BE2C (cell line): ENCODE measurements at regions not wholly inside any gene's neighbourhood (a gene's known extent, or its start where the extent isn't known, plus 50 kb on each side); places are given as distances from the start of the nearest gene placed in this dataset.

Source experiments
- DNase-seq: peaks from one replicate; pipeline ENCODE4 v3.0.0-alpha.2; 2020
- H3K27me3 ChIP-seq: fragments of 250-450 bp; sonication (Bioruptor Pico); 2 replicates; pipeline ENCODE4 v1.5.1; 2020; ENCODE audit warnings: mild to moderate bottlenecking
- H3K36me3 ChIP-seq: fragments of 250-450 bp; sonication (Bioruptor Pico); 2 replicates; pipeline ENCODE4 v1.5.1; 2020; ENCODE audit warnings: mild to moderate bottlenecking
- H3K4me1 ChIP-seq: fragments of 250-450 bp; sonication (Bioruptor Pico); 2 replicates; pipeline ENCODE4 v1.5.1; 2020
- H3K4me3 ChIP-seq: 2 replicates; pipeline ENCODE4 v1.5.1; 2011; ENCODE audit warnings: low read depth, low read length
- H3K9me3 ChIP-seq: fragments of 250-450 bp; sonication (Bioruptor Pico); 2 replicates; pipeline ENCODE4 v1.5.1; 2020
- CTCF ChIP-seq: IDR thresholded peaks from 2 replicates; pipeline ENCODE4 v1.5.1; 2012; ENCODE audit warnings: mild to moderate bottlenecking, low read depth, low read length

GRCh38 chr10:80770239-80770638, 232.5 kb downstream of the SH2D4B start:
- Histone ChIP-seq H3K4me3 (no peak overlapping the region), H3K27me3 (no peaks in the 10 kb centered on the region), H3K9me3 (no peaks in the 10 kb centered on the region), H3K36me3 (no peaks in the 10 kb centered on the region), H3K4me1 (no peaks in the 10 kb centered on the region)
- DNase-seq: no peak
- no peak for TF ChIP-seq CTCF

- Histone ChIP-seq H3K27me3 (no peaks in the 10 kb centered on the region), H3K9me3 (no peaks in the 10 kb centered on the region), H3K36me3 (no peaks in the 10 kb centered on the region), H3K4me3 (no peak overlapping the region), H3K4me1 (no peaks in the 10 kb centered on the region)
- no peak for TF ChIP-seq CTCF
- no peak for DNase-seq
Observed at GRCh38 chr10:80771285-80771684, 233.6 kb downstream of the SH2D4B start.

- Histone ChIP-seq H3K9me3 (no peaks in the 10 kb centered on the region), H3K4me3 (no peak overlapping the region), H3K4me1 (no peaks in the 10 kb centered on the region), H3K27me3 (no peaks in the 10 kb centered on the region), H3K36me3 (no peaks in the 10 kb centered on the region)
- DNase-seq: no peak
- no peak for TF ChIP-seq CTCF
Observed at GRCh38 chr10:80771902-80772555, 234.3 kb downstream of the SH2D4B start.

GRCh38 chr10:80772596-80772995, 234.9 kb downstream of the SH2D4B start:
- no peaks in the 10 kb centered on the region for H3K9me3 ChIP-seq
- TF ChIP-seq CTCF: no peak

GRCh38 chr10:80784695-80785094, 247.0 kb downstream of the SH2D4B start:
- no peak for TF ChIP-seq CTCF
- no peaks in the 10 kb centered on the region for H3K27me3 ChIP-seq
- DNase-seq: no peak
- H3K4me3 ChIP-seq: no peak overlapping the region
- H3K9me3 ChIP-seq: no peaks in the 10 kb centered on the region
- H3K36me3 ChIP-seq: no peaks in the 10 kb centered on the region
- no peaks in the 10 kb centered on the region for H3K4me1 ChIP-seq

More at GRCh38 chr10:80772596-80772995, 234.9 kb downstream of the SH2D4B start:
- Histone ChIP-seq H3K4me3 (no peak overlapping the region), H3K4me1 (no peaks in the 10 kb centered on the region), H3K36me3 (no peaks in the 10 kb centered on the region), H3K27me3 (no peaks in the 10 kb centered on the region)
- DNase-seq: no peak

GRCh38 chr10:80786322-80786721, 248.6 kb downstream of the SH2D4B start:
- no peaks in the 10 kb centered on the region for H3K9me3 ChIP-seq
- DNase-seq: no peak
- no peak for TF ChIP-seq CTCF

More at GRCh38 chr10:80786322-80786721, 248.6 kb downstream of the SH2D4B start:
- Histone ChIP-seq H3K4me3 (no peak overlapping the region), H3K36me3 (no peaks in the 10 kb centered on the region), H3K27me3 (no peaks in the 10 kb centered on the region), H3K4me1 (no peaks in the 10 kb centered on the region)
